Hepatocyte (in vitro differentiated cells): ENCODE measurements at regions not wholly inside any gene's neighbourhood (a gene's known extent, or its start where the extent isn't known, plus 50 kb on each side); places are given as distances from the start of the nearest gene placed in this dataset.

ENCODE experiments used
- EZH2 ChIP-seq: fragments of 200-600 bp; sonication (generic); IDR thresholded peaks from 2 replicates; pipeline ENCODE4 v1.6.1; 2016; ENCODE audit warnings: antibody characterized with exemption, mild to moderate bottlenecking, borderline replicate concordance
- TF ChIP-seq, protein P1 (sequence below): fragments of 200-600 bp; sonication (generic); IDR thresholded peaks from 2 replicates; pipeline ENCODE4 v1.5.1; 2016; ENCODE audit warnings: antibody characterized with exemption, mild to moderate bottlenecking; ENCODE audit not compliant: poor library complexity

GRCh38 chr1:177660188-177660587 lies 309.7 kb downstream of the SEC16B start:
- TF ChIP-seq, protein P1, sequence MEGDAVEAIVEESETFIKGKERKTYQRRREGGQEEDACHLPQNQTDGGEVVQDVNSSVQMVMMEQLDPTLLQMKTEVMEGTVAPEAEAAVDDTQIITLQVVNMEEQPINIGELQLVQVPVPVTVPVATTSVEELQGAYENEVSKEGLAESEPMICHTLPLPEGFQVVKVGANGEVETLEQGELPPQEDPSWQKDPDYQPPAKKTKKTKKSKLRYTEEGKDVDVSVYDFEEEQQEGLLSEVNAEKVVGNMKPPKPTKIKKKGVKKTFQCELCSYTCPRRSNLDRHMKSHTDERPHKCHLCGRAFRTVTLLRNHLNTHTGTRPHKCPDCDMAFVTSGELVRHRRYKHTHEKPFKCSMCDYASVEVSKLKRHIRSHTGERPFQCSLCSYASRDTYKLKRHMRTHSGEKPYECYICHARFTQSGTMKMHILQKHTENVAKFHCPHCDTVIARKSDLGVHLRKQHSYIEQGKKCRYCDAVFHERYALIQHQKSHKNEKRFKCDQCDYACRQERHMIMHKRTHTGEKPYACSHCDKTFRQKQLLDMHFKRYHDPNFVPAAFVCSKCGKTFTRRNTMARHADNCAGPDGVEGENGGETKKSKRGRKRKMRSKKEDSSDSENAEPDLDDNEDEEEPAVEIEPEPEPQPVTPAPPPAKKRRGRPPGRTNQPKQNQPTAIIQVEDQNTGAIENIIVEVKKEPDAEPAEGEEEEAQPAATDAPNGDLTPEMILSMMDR: no peak
- TF ChIP-seq EZH2: no peak
